Endothelial cell of umbilical vein (primary cell): ENCODE measurements at regions not wholly inside any gene's neighbourhood (a gene's known extent, or its start where the extent isn't known, plus 50 kb on each side); places are given as distances from the start of the nearest gene placed in this dataset.
"Not testable (repeated sequence)": the region's sequence is repeated elsewhere in the genome, so short reads cannot be mapped to it uniquely, and the experiment has no call there.

Source experiments
- BruUV-seq: library from RNA; stranded (reverse); fragments of 400-500 nt; replicated peaks from 2 replicates; lab custom pipeline; 2021; lab: Mats Ljungman, UMichigan
- CTCF ChIA-PET: fragments of 300-600, 350-600 bp; sonication (Branson Sonifier 250); formaldehyde crosslinking; loops from one replicate; lab custom pipeline; 2021; ENCODE audit warnings: antibody characterized with exemption, inconsistent platforms; lab: Charles Lee
- POLR2A ChIA-PET: fragments of 300-600, 350-600 bp; sonication (Branson Sonifier 250); formaldehyde crosslinking; loops from one replicate; lab custom pipeline; 2021; ENCODE audit warnings: antibody characterized with exemption, inconsistent platforms; lab: Charles Lee
- DNase-seq: peaks from one replicate; pipeline ENCODE4 v3.0.0-alpha.2; 2011; ENCODE audit warnings: low read depth, low spot score
- FAIRE-seq: peaks from 2 replicates; lab custom pipeline; 2011; peaks lifted over from hg19 to GRCh38; lab: Jason Lieb, UNC
- H2AFZ ChIP-seq: 2 replicates; pipeline ENCODE4 v1.6.0; 2012; ENCODE audit warnings: low read depth, low read length, control low read depth, inconsistent platforms
- H3K27ac ChIP-seq: 2 replicates; pipeline ENCODE4 v1.5.1; 2011; ENCODE audit warnings: low read depth, mild to moderate bottlenecking, control low read depth, low read length, moderate library complexity; ENCODE audit not compliant: insufficient read depth
- H3K27me3 ChIP-seq, 2 experiments: 2 replicates each; pipeline versions ENCODE4 v1.6.0 to v1.6.1; 2011; ENCODE audit warnings: low read length in 2 of 2, mixed read lengths in 1 of 2; ENCODE audit not compliant: control insufficient read depth in 2 of 2, insufficient read depth in 2 of 2
- H3K36me3 ChIP-seq, 2 experiments: 2 replicates in 1 of 2; 3 replicates in 1 of 2; pipeline ENCODE4 v1.5.1; 2011; ENCODE audit warnings: low read length in 2 of 2, mild to moderate bottlenecking in 1 of 2, moderate library complexity in 1 of 2; ENCODE audit not compliant: control insufficient read depth in 2 of 2, insufficient read depth in 2 of 2; ENCODE audit errors: extremely low read depth in 1 of 2
- H3K4me1 ChIP-seq: 3 replicates; pipeline ENCODE4 v1.5.1; 2011; ENCODE audit warnings: mild to moderate bottlenecking, low read length; ENCODE audit not compliant: control insufficient read depth, insufficient read depth; ENCODE audit errors: extremely low read depth
- H3K4me2 ChIP-seq: 2 replicates; pipeline ENCODE4 v1.6.1; 2011; ENCODE audit warnings: low read length, control low read depth, mixed read lengths; ENCODE audit not compliant: insufficient read depth
- H3K4me3 ChIP-seq, 3 experiments: fragments of 200-600 bp in 1 of 3; sonication (generic), shearing (Covaris generic) in 1 of 3; replicated peaks in 1 of 3; 2 replicates each; pipeline ENCODE4 v1.5.1; 2011 to 2016; ENCODE audit warnings: control low read depth in 3 of 3, low read length in 3 of 3, mild to moderate bottlenecking in 2 of 3, inconsistent platforms in 1 of 3, low read depth in 1 of 3, moderate library complexity in 1 of 3; ENCODE audit not compliant: insufficient read depth in 1 of 3
- H3K79me2 ChIP-seq: 2 replicates; pipeline ENCODE4 v1.6.0; 2012; ENCODE audit warnings: low read length, inconsistent platforms; ENCODE audit not compliant: control insufficient read depth, insufficient read depth
- H3K9ac ChIP-seq: replicated peaks from 2 replicates; pipeline ENCODE3; 2011; ENCODE audit warnings: low read length, control low read depth; ENCODE audit not compliant: insufficient read depth; ENCODE audit errors: extremely low read depth
- H3K9me1 ChIP-seq: replicated peaks from 3 replicates; pipeline ENCODE4 v1.6.0; 2011; ENCODE audit warnings: mild to moderate bottlenecking, low read length; ENCODE audit not compliant: control insufficient read depth, insufficient read depth; ENCODE audit errors: extremely low read depth
- H3K9me3 ChIP-seq: replicated peaks from 2 replicates; pipeline ENCODE4 v1.5.1; 2012; ENCODE audit warnings: low read length, inconsistent platforms; ENCODE audit not compliant: control insufficient read depth, insufficient read depth
- H4K20me1 ChIP-seq: replicated peaks from 2 replicates; pipeline ENCODE3; 2011; ENCODE audit warnings: mild to moderate bottlenecking, low read length; ENCODE audit not compliant: control insufficient read depth, insufficient read depth; ENCODE audit errors: extremely low read depth
- FOS ChIP-seq: IDR thresholded peaks from 2 replicates; pipeline ENCODE4 v1.6.1; 2011; ENCODE audit warnings: mild to moderate bottlenecking, low read length, moderate library complexity, borderline replicate concordance; ENCODE audit not compliant: insufficient read depth
- JUN ChIP-seq: IDR thresholded peaks from 2 replicates; pipeline ENCODE4 v1.6.1; 2011; ENCODE audit warnings: borderline replicate concordance, low read depth; ENCODE audit not compliant: insufficient read length, insufficient read depth
- MAX ChIP-seq: IDR thresholded peaks from 2 replicates; pipeline ENCODE4 v1.6.1; 2011; ENCODE audit not compliant: insufficient read depth, insufficient read length
- MYC ChIP-seq: IDR thresholded peaks from one replicate; pipeline ENCODE4 v1.6.1; 2011; ENCODE audit warnings: mild to moderate bottlenecking, low read depth, low read length
- POLR2AphosphoS5 ChIP-seq: IDR thresholded peaks from 2 replicates; pipeline ENCODE4 v1.6.1; 2012; ENCODE audit warnings: low read depth, mild to moderate bottlenecking, control low read depth, low read length, moderate library complexity; ENCODE audit not compliant: insufficient read depth
- dilution Hi-C: fragments of 300-500 bp; cut with MboI; formaldehyde crosslinking; loops from one replicate; pipeline ENCODE4 v1.15.0; 2019; ENCODE audit warnings: low sequenced_read_pairs; ENCODE audit not compliant: extremely low pct_ligation_motif_present
- intact Hi-C: fragments of 100-400 bp; cut with micrococcal nuclease; formaldehyde crosslinking; loops from one replicate; pipeline ENCODE4 v1.10.0; 2022

DNA sequence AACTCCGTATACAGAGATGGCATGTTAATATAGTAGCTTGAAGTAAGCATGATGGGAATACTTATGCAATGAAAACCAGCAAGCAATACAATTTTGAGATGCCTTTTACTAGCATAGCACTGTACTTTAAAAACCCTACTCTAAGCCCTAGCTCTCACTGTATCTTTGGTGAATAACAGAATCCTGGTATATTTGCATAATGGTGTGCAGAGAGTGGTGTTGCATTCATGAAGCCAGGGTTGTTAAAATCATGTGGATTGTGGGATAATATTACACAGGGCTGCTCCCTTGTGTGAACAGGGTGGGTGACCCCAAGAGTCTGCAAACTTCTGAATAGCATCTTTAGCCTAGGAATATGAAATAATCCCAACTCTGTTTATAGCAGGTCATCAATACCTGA is 105.2 kb upstream of the BMP2 start:
- TF ChIP-seq MAX (no peak), JUN (no peak), POLR2AphosphoS5 (no peak), MYC (no peak), FOS (no peak)
- Histone ChIP-seq H4K20me1 (no peaks in the 10 kb centered on the region), H3K36me3 (no peaks in the 10 kb centered on the region), H3K9me1 (no peaks in the 10 kb centered on the region), H3K4me1 (peaks cover 18% of the 10 kb centered on the region), H3K4me3 (no peak overlapping the region), H2AFZ (no peak overlapping the region), H3K9ac (no peak overlapping the region), H3K4me2 (no peak overlapping the region), H3K79me2 (no peaks in the 10 kb centered on the region), H3K27ac (no peak overlapping the region), H3K27me3 (no peaks in the 10 kb centered on the region), H3K9me3 (peaks cover 2% of the 10 kb centered on the region)
- FAIRE-seq, result no peak
- DNase-seq, result no peak
- dilution Hi-C loops (no loop called here), intact Hi-C loops (no loop called here)
- no TSS peak for BruUV-seq
- CTCF ChIA-PET, result interaction anchor here (0.8 to 2.0 kb wide), 4 partner anchors 21 to 103 kb away, joined by 3 to 13 read pairs (median 4); no protein-coding TSS in a partner anchor
- POLR2A ChIA-PET, result no interaction called here

GRCh38 chr20:6660441-6660840 is 107.0 kb upstream of the BMP2 start:
- H3K9ac ChIP-seq, result no peak overlapping the region
- DNase-seq, result no peak

DNA sequence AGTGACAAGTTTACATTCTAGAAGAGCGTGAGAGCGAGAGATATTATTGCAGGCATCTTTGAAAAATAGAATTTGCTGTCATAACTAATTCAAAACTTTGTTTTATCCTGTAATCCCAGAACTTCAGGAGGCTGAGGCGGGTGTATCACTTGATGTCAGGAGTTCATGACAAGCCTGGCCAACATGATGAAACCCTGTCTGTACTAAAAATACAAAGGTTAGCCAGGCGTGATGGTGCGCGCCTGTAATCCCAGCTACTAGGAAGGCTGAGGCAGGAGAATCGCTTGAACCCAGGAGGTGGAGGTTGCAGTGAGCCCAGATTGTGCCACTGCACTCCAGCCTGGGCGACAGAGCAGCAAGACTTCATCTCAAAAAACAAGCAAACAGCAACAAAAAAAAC is 108.6 kb upstream of the BMP2 start:
- H3K36me3 ChIP-seq, H3K9me3 ChIP-seq, FAIRE-seq, H3K79me2 ChIP-seq, H3K9me1 ChIP-seq, H2AFZ ChIP-seq, dilution Hi-C loops, H3K9ac ChIP-seq, DNase-seq, H3K27ac ChIP-seq, H4K20me1 ChIP-seq, intact Hi-C loops, H3K4me2 ChIP-seq, H3K4me3 ChIP-seq, POLR2A ChIA-PET, H3K27me3 ChIP-seq, BruUV-seq, CTCF ChIA-PET: not testable (repeated sequence)
- H3K4me1 ChIP-seq, result peaks cover 17% of the 10 kb centered on the region

More at GRCh38 chr20:6660441-6660840, 107.0 kb upstream of the BMP2 start:
- H3K27ac ChIP-seq, result no peak overlapping the region
- intact Hi-C loops (no loop called here), dilution Hi-C loops (no loop called here)
- no peak for TF ChIP-seq MYC
- no peaks in the 10 kb centered on the region for H3K79me2 ChIP-seq
- peaks cover 2% of the 10 kb centered on the region for H3K9me3 ChIP-seq
- H3K36me3 ChIP-seq, result no peaks in the 10 kb centered on the region
- no peaks in the 10 kb centered on the region for H3K9me1 ChIP-seq
- no peak overlapping the region for H3K4me2 ChIP-seq
- POLR2A ChIA-PET, result no interaction called here
- H3K4me3 ChIP-seq, result no peak overlapping the region
- no peaks in the 10 kb centered on the region for H3K27me3 ChIP-seq
- peaks cover 18% of the 10 kb centered on the region for H3K4me1 ChIP-seq
- CTCF ChIA-PET, result interaction anchor here (1.0 kb wide), 3 partner anchors 8 to 132 kb away, joined by 3 read pairs; no protein-coding TSS in a partner anchor
- H2AFZ ChIP-seq, result no peak overlapping the region
- no peaks in the 10 kb centered on the region for H4K20me1 ChIP-seq
- no peak for FAIRE-seq
- BruUV-seq, result no TSS peak
